Esophagus muscularis mucosa (tissue), 4 donors: ENCODE measurements at regions not wholly inside any gene's neighbourhood (a gene's known extent, or its start where the extent isn't known, plus 50 kb on each side); places are given as distances from the start of the nearest gene placed in this dataset.

Source experiments
- EP300 ChIP-seq: sonication (generic); formaldehyde crosslinking; IDR thresholded peaks from one replicate; pipeline ENCODE4 v1.6.1; 2017; ENCODE audit warnings: antibody characterized with exemption
- POLR2A ChIP-seq: fragments of 450-650 bp; IDR thresholded peaks from one replicate; pipeline ENCODE4 v1.6.1; 2017; ENCODE audit warnings: antibody characterized with exemption, moderate library complexity, mild to moderate bottlenecking, low read depth
- POLR2AphosphoS5 ChIP-seq, 2 donors: sonication (generic); formaldehyde crosslinking; IDR thresholded peaks; one replicate each; pipeline ENCODE4 v1.6.1; 2017; ENCODE audit warnings: antibody characterized with exemption in 2 of 2
- TF ChIP-seq, protein P1 (sequence below), 3 experiments: fragments of 200-600 bp in 2 of 3; fragments of 450-650 bp in 1 of 3; sonication (generic) in 2 of 3; IDR thresholded peaks; one replicate each; pipeline ENCODE4 v1.5.1; 2017 to 2019; ENCODE audit warnings: antibody characterized with exemption in 3 of 3, mild to moderate bottlenecking in 2 of 3, moderate library complexity in 1 of 3

DNA sequence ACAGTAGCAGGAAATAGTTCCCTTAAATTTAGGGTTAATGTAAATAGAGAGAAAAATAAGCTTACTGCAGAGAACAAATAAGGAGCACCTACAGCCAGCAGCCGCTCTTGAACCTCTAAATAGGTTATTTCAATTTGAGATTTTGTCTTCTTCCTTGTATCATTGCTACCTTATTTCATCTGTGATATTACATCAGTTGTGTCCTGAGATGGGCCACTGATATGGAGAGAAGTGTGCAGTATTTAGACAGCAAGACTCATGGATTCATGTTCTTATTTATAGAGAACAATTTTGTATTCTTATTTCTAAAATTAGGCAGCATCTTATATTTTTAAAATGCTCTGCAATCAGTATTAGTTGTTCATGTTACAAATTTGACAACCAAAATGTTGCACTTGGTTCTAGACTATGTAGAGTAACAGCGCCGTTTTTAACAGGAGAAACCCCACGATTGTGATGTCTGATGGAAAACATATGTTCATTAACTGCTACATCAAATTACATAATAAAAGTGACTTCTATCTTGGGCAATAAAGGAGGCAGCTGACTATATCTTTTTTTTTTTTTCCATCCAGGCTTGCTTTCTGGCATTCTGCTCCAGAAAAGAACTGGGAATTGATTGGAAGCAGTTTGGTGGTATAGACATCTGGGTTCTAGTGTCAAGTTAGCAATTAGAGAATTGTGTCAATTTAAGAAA is 117.9 kb downstream of the CAND1 start:
- TF ChIP-seq, protein P1, sequence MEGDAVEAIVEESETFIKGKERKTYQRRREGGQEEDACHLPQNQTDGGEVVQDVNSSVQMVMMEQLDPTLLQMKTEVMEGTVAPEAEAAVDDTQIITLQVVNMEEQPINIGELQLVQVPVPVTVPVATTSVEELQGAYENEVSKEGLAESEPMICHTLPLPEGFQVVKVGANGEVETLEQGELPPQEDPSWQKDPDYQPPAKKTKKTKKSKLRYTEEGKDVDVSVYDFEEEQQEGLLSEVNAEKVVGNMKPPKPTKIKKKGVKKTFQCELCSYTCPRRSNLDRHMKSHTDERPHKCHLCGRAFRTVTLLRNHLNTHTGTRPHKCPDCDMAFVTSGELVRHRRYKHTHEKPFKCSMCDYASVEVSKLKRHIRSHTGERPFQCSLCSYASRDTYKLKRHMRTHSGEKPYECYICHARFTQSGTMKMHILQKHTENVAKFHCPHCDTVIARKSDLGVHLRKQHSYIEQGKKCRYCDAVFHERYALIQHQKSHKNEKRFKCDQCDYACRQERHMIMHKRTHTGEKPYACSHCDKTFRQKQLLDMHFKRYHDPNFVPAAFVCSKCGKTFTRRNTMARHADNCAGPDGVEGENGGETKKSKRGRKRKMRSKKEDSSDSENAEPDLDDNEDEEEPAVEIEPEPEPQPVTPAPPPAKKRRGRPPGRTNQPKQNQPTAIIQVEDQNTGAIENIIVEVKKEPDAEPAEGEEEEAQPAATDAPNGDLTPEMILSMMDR (IDR thresholded peaks at IDR 0.05): no peak
- TF ChIP-seq POLR2AphosphoS5 (IDR thresholded peaks at IDR 0.05) (no peak), POLR2A (no peak), EP300 (no peak)
